Endodermal cell (in vitro differentiated cells): ENCODE measurements at regions not wholly inside any gene's neighbourhood (a gene's known extent, or its start where the extent isn't known, plus 50 kb on each side); places are given as distances from the start of the nearest gene placed in this dataset.
"Not testable (repeated sequence)": the region's sequence is repeated elsewhere in the genome, so short reads cannot be mapped to it uniquely, and the experiment has no call there.

Experiments
- DNase-seq: peaks from one replicate; pipeline ENCODE4 v3.0.0-alpha.2; 2017
- H3K27ac ChIP-seq: 2 replicates; pipeline ENCODE4 v1.5.1; 2013; ENCODE audit warnings: mild to moderate bottlenecking, low read depth, low read length, moderate library complexity
- H3K27me3 ChIP-seq: 2 replicates; pipeline ENCODE4 v1.6.1; 2013; ENCODE audit warnings: mild to moderate bottlenecking, low read length, moderate library complexity; ENCODE audit not compliant: insufficient read depth, control insufficient read depth, poor library complexity, severe bottlenecking
- H3K36me3 ChIP-seq: 2 replicates; pipeline ENCODE4 v1.7.0; 2013; ENCODE audit warnings: mild to moderate bottlenecking, low read length, moderate library complexity; ENCODE audit not compliant: control insufficient read depth, insufficient read depth
- H3K4me1 ChIP-seq: one replicate; pipeline ENCODE4 v1.7.0; 2013; ENCODE audit warnings: low read length; ENCODE audit not compliant: control insufficient read depth, insufficient read depth
- H3K4me3 ChIP-seq: 2 replicates; pipeline ENCODE4 v1.5.1; 2013; ENCODE audit warnings: mild to moderate bottlenecking, low read length, moderate library complexity
- H3K9ac ChIP-seq: 2 replicates; pipeline ENCODE4 v1.6.1; 2013; ENCODE audit warnings: mild to moderate bottlenecking, low read length, moderate library complexity; ENCODE audit not compliant: poor library complexity, severe bottlenecking; ENCODE audit errors: extremely low read depth
- H3K9me3 ChIP-seq: 2 replicates; pipeline ENCODE4 v1.6.1; 2013; ENCODE audit warnings: mild to moderate bottlenecking, low read length, moderate library complexity; ENCODE audit not compliant: control insufficient read depth
- H3K27ac Mint-ChIP-seq: 2 replicates; pipeline ENCODE4 v1.8.0; 2020; ENCODE audit warnings: mixed read lengths
- H3K27me3 Mint-ChIP-seq: 2 replicates; pipeline ENCODE4 v1.8.0; 2021; ENCODE audit warnings: mild to moderate bottlenecking, mixed read lengths; ENCODE audit not compliant: insufficient read depth
- H3K36me3 Mint-ChIP-seq: 2 replicates; pipeline ENCODE4 v1.8.0; 2020; ENCODE audit warnings: low read depth, mixed read lengths
- H3K4me1 Mint-ChIP-seq: 2 replicates; pipeline ENCODE4 v1.8.0; 2020; ENCODE audit warnings: mixed read lengths
- H3K4me3 Mint-ChIP-seq: 2 replicates; pipeline ENCODE4 v1.8.0; 2020; ENCODE audit warnings: mild to moderate bottlenecking, moderate library complexity, mixed read lengths
- H3K9me3 Mint-ChIP-seq: 2 replicates; pipeline ENCODE4 v1.8.0; 2020; ENCODE audit warnings: mild to moderate bottlenecking, mixed read lengths
- WGBS, 2 experiments: methylation state at CpG; one replicate each; pipeline versions ENCODE4 v1.1.5 to v1.1.7; 2013; ENCODE audit warnings: missing lambda C conversion rate in 2 of 2, mixed read lengths in 1 of 2; ENCODE audit not compliant: insufficient coverage in 1 of 2, insufficient read length in 1 of 2; 5-methylcytosine and 5-hydroxymethylcytosine counted together
- TF ChIP-seq, protein P1 (sequence below): fragments of 200-600 bp; sonication (generic); conservative IDR thresholded peaks from 2 replicates; pipeline ENCODE4 v1.5.0; 2021; ENCODE audit warnings: antibody characterized with exemption, mild to moderate bottlenecking

DNA sequence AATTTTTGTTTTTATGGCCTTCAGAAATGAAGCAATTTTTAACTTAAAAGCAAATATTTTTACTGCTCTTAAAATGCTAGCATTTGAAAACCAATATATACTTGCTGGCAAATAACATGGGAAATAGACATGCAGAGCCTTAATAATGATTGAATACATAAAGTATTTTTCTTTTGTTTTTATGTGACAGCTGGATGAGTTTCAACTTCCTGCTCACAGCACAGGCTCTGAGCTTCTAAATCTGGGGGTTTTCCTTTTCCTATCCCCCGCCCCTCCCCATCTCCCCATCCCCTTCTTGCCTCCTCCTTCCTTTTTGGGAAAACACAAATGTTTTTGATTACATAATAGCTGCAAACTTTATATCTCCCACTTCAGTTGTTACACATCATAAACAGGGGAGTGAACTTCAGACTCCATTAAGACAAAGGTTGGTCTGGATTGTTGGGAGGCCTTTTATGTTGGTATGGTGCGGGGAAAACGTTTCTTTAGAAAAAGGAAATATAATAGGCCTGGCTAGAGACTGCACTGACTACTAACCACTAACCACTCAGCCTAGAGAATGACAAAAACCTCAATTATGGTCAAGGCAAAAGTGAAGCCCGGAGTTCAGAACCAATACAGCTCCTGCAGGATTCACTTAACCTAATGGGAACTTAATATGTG is 116.1 kb upstream of the GORAB start:
- H3K27me3 Mint-ChIP-seq, result no peaks in the 10 kb centered on the region
- H3K27me3 ChIP-seq, result no peaks in the 10 kb centered on the region
- H3K4me1 ChIP-seq, result peaks cover 5% of the 10 kb centered on the region
- no peak overlapping the region for H3K4me3 Mint-ChIP-seq
- TF ChIP-seq, protein P1, sequence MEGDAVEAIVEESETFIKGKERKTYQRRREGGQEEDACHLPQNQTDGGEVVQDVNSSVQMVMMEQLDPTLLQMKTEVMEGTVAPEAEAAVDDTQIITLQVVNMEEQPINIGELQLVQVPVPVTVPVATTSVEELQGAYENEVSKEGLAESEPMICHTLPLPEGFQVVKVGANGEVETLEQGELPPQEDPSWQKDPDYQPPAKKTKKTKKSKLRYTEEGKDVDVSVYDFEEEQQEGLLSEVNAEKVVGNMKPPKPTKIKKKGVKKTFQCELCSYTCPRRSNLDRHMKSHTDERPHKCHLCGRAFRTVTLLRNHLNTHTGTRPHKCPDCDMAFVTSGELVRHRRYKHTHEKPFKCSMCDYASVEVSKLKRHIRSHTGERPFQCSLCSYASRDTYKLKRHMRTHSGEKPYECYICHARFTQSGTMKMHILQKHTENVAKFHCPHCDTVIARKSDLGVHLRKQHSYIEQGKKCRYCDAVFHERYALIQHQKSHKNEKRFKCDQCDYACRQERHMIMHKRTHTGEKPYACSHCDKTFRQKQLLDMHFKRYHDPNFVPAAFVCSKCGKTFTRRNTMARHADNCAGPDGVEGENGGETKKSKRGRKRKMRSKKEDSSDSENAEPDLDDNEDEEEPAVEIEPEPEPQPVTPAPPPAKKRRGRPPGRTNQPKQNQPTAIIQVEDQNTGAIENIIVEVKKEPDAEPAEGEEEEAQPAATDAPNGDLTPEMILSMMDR, result no peak
- H3K4me1 Mint-ChIP-seq, result peaks cover 12% of the 10 kb centered on the region
- 97 to 100% methylated on average over 1 to 3 of the region's 4 CpGs for WGBS, 2 experiments
- H3K9ac ChIP-seq, result no peak overlapping the region
- no peaks in the 10 kb centered on the region for H3K36me3 Mint-ChIP-seq
- H3K9me3 ChIP-seq, result no peaks in the 10 kb centered on the region
- no peaks in the 10 kb centered on the region for H3K36me3 ChIP-seq
- no peak overlapping the region for H3K4me3 ChIP-seq
- peaks cover 14% of the 10 kb centered on the region for H3K9me3 Mint-ChIP-seq
- H3K27ac ChIP-seq, result no peak overlapping the region
- no peak overlapping the region for H3K27ac Mint-ChIP-seq
- no peak for DNase-seq

DNA sequence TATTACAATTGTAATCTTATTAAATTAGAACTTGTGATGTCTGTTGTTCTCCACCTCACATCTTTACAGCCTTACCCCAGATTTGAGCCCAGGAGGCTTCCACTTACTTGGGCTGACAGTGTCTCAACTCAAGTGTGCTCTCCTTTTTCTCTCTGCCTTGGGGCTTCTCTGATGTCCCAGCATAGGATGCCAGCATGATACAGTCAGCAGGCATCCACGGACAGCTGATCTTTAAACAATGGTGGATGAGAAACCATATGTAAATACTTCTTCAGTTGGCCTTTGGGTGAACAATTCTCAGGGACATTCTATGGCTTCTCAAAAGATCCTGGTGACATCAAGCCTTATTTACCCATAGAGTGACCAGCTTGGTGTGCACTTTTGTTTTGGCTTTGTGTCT is 107.6 kb upstream of the GORAB start:
- H3K27ac ChIP-seq, result no peak overlapping the region
- no peak overlapping the region for H3K4me3 Mint-ChIP-seq
- no peaks in the 10 kb centered on the region for H3K9me3 ChIP-seq
- H3K4me1 Mint-ChIP-seq, result peaks cover 4% of the 10 kb centered on the region
- TF ChIP-seq, protein P1, result no peak
- H3K27ac Mint-ChIP-seq, result no peak overlapping the region
- 50 to 62% methylated on average over 1 of the region's 1 CpG for WGBS, 2 experiments
- H3K4me3 ChIP-seq, result no peak overlapping the region
- H3K27me3 ChIP-seq, result no peaks in the 10 kb centered on the region
- no peak overlapping the region for H3K9ac ChIP-seq
- no peaks in the 10 kb centered on the region for H3K36me3 Mint-ChIP-seq
- no peaks in the 10 kb centered on the region for H3K36me3 ChIP-seq
- H3K4me1 ChIP-seq, result no peaks in the 10 kb centered on the region
- no peaks in the 10 kb centered on the region for H3K27me3 Mint-ChIP-seq
- DNase-seq, result no peak
- H3K9me3 Mint-ChIP-seq, result peaks cover 3% of the 10 kb centered on the region

DNA sequence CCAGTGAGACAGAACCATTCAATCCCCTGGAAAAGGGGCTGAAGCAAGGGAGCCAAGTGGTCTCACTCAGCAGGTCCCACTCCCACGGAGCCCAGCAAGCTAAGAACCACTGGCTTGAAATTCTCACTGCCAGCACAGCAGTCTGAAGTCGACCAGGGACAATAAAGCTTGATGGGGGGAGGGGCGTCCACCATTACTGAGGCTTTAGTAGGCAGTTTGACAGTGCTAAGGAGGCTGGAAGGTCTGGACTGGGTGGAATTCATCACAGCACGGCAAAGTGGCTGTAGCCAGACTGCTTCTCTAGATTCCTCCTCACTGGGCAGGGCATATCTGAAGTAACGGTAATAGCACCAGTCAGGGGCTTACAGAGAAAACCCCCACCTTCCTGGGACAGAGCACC is 105.4 kb upstream of the GORAB start:
- no peaks in the 10 kb centered on the region for H3K36me3 Mint-ChIP-seq
- H3K4me1 ChIP-seq, result no peaks in the 10 kb centered on the region
- H3K27ac Mint-ChIP-seq, result no peak overlapping the region
- no peaks in the 10 kb centered on the region for H3K27me3 ChIP-seq
- H3K9me3 Mint-ChIP-seq, result peaks cover 4% of the 10 kb centered on the region
- TF ChIP-seq, protein P1, result no peak
- H3K27ac ChIP-seq, result no peak overlapping the region
- peaks cover 4% of the 10 kb centered on the region for H3K4me1 Mint-ChIP-seq
- H3K36me3 ChIP-seq, result no peaks in the 10 kb centered on the region
- H3K4me3 ChIP-seq, result no peak overlapping the region
- H3K9me3 ChIP-seq, result no peaks in the 10 kb centered on the region
- no peaks in the 10 kb centered on the region for H3K27me3 Mint-ChIP-seq
- H3K4me3 Mint-ChIP-seq, result no peak overlapping the region
- H3K9ac ChIP-seq, result no peak overlapping the region
- 54 to 68% methylated on average over 4 to 5 of the region's 5 CpGs for WGBS, 2 experiments
- peak; percentile 58 for DNase-seq

DNA sequence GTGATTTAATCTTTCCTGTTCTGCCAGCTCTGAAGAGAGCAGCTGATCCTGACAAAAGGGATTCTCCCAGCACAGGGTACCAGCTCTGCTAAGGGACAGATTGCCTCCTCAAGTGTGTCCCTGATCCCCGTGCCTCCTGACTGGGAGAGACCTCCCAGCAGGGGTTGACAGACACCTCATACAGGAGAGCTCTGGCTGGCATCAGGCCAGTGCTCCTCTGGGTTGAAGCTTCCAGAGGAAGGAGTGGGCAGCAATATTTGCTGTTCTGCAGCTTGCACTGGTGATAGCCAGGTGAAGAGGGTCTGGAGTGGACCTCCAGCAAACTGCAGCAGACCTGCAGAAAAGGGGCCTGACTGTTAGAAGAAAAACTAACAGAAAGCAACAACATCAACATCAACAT is 105.0 kb upstream of the GORAB start:
- H3K9ac ChIP-seq, H3K4me1 Mint-ChIP-seq, H3K36me3 ChIP-seq, H3K27ac Mint-ChIP-seq, H3K4me3 Mint-ChIP-seq, H3K4me3 ChIP-seq, H3K27me3 Mint-ChIP-seq, H3K27ac ChIP-seq, H3K4me1 ChIP-seq, H3K9me3 Mint-ChIP-seq, H3K9me3 ChIP-seq, H3K36me3 Mint-ChIP-seq, H3K27me3 ChIP-seq, DNase-seq: not testable (repeated sequence)
- WGBS, 2 experiments, result 85 to 86% methylated on average over 1 of the region's 1 CpG
